ENCODE measurements at regions not wholly inside any gene's neighbourhood (a gene's known extent, or its start where the extent isn't known, plus 50 kb on each side); places are given as distances from the start of the nearest gene placed in this dataset.

- TF ChIP-seq ZFX (CRISPR knock-in tag; IDR thresholded peaks at IDR 0.05) (no peak), MCM3 (IDR thresholded peaks at IDR 0.05) (no peak), HNRNPUL1 (IDR thresholded peaks at IDR 0.05; ENCODE audit: low read length) (no peak), MEF2A (IDR thresholded peaks at IDR 0.05; ENCODE audit: control insufficient read depth, low read depth, low read length) (no peak), SMARCA4 (IDR thresholded peaks at IDR 0.05) (no peak), DLX4 (CRISPR knock-in tag; IDR thresholded peaks at IDR 0.05) (no peak), RNF2 (IDR thresholded peaks at IDR 0.05) (no peak), ARNT (IDR thresholded peaks at IDR 0.05) (no peak), SRSF9 (IDR thresholded peaks at IDR 0.05; ENCODE audit: borderline replicate concordance, low read depth, low read length) (no peak), POLR2H (tag; IDR thresholded peaks at IDR 0.05; ENCODE audit: low read depth) (no peak), ZC3H8 (IDR thresholded peaks at IDR 0.05) (no peak), TSC22D4 (tag; IDR thresholded peaks at IDR 0.05) (no peak), RBM22 (IDR thresholded peaks at IDR 0.05; ENCODE audit: low read depth, low read length, poor library complexity, severe bottlenecking) (no peak), ZNF174 (CRISPR knock-in tag; IDR thresholded peaks at IDR 0.05) (no peak), PTRF (tag; IDR thresholded peaks at IDR 0.05) (no peak)
- TF ChIP-seq, protein P1, sequence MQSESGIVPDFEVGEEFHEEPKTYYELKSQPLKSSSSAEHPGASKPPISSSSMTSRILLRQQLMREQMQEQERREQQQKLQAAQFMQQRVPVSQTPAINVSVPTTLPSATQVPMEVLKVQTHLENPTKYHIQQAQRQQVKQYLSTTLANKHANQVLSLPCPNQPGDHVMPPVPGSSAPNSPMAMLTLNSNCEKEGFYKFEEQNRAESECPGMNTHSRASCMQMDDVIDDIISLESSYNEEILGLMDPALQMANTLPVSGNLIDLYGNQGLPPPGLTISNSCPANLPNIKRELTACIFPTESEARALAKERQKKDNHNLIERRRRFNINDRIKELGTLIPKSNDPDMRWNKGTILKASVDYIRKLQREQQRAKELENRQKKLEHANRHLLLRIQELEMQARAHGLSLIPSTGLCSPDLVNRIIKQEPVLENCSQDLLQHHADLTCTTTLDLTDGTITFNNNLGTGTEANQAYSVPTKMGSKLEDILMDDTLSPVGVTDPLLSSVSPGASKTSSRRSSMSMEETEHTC (IDR thresholded peaks at IDR 0.05): no peak
- Histone ChIP-seq H3K79me2 (ENCODE audit: control insufficient read depth, insufficient read depth, low read length) (no peaks in the 10 kb centered on the region), H2AFZ (ENCODE audit: low read depth, low read length) (no peak overlapping the region), H3K4me1 (replicated peaks in 1 of 2; ENCODE audit: control insufficient read depth in 2 of 2, insufficient read depth in 2 of 2, low read length in 2 of 2) (peaks cover 0 to 4% of the 10 kb centered on the region in 2 experiments; a peak in 2 of 5 replicates), H3K4me2 (ENCODE audit: insufficient read depth, low read length) (no peak overlapping the region), H3K9ac (ENCODE audit: insufficient read depth in 1 of 2, low read depth in 2 of 2, low read length in 2 of 2) (no peak overlapping the region), H4K20me1 (replicated peaks; ENCODE audit: control insufficient read depth, insufficient read depth, low read length) (no peaks in the 10 kb centered on the region), H3K9me1 (ENCODE audit: control insufficient read depth, insufficient read depth, low read length) (no peaks in the 10 kb centered on the region), H3K4me3 (no peak overlapping the region), H3K36me3 (ENCODE audit: control insufficient read depth, insufficient read depth, low read length) (no peaks in the 10 kb centered on the region), H3K9me3 (replicated peaks; ENCODE audit: control insufficient read depth, insufficient read depth, low read depth, low read length) (no peaks in the 10 kb centered on the region), H3K27me3 (ENCODE audit: control insufficient read depth in 2 of 2, insufficient read depth in 2 of 2, low read length in 2 of 2) (peaks cover 0 to 6% of the 10 kb centered on the region in 2 experiments; a peak in 1 of 5 replicates), H3K27ac (ENCODE audit: extremely low read depth, low read depth, low read length) (no peak overlapping the region)
- intact Hi-C loops (cut with micrococcal nuclease) (no loop called here), in situ Hi-C loops (cut with MboI) (loop anchor here (5.0 to 10.0 kb wide), 3 partner anchors 153 to 653 kb away; no protein-coding TSS in a partner anchor)
- ChIA-PET POLR2A (interaction anchor here (1.1 kb wide), 1 partner anchor 368 kb away, joined by 3 read pairs; no protein-coding TSS in a partner anchor), CTCF (ENCODE audit: low intra/inter-chr PET ratio) (no interaction called here)
- DNase-seq (ENCODE audit: extremely low read depth in 1 of 4, low spot score in 3 of 4): no peak
- FAIRE-seq: no peak
- WGBS (ENCODE audit: insufficient coverage, low coverage, missing lambda C conversion rate): 0% methylated on average over 10 of the region's 12 CpGs
- ATAC-seq: no peak
- BruUV-seq (replicated peaks): no TSS peak
Observed at GRCh38 chr18:47747260-47747795, 183.1 kb downstream of the SMAD2 start.

Measured in K562 (cell line).